Lung (tissue), 11 donors: ENCODE measurements at regions not wholly inside any gene's neighbourhood (a gene's known extent, or its start where the extent isn't known, plus 50 kb on each side); places are given as distances from the start of the nearest gene placed in this dataset.
"Not testable (repeated sequence)": the region's sequence is repeated elsewhere in the genome, so short reads cannot be mapped to it uniquely, and the experiment has no call there.

ENCODE experiments used
- ATAC-seq: fragments of 200-7000 bp; cut with Tn5 transposase; one replicate; pipeline ENCODE4 v1.9.1; 2020; ENCODE audit warnings: moderate number of reproducible peaks; ENCODE audit not compliant: insufficient read depth, low FRiP score
- DNase-seq, 3 donors: peaks; one replicate each; pipeline ENCODE4 v3.0.0-alpha.2; 2013 to 2017
- H3K27ac ChIP-seq, 2 donors: one replicate each; pipeline ENCODE4 v1.5.1; 2013; ENCODE audit warnings: mild to moderate bottlenecking in 2 of 2, moderate library complexity in 2 of 2, control low read depth in 1 of 2, inconsistent platforms in 1 of 2, low read depth in 1 of 2, low read length in 1 of 2
- H3K27me3 ChIP-seq, 3 donors: one replicate each; pipeline ENCODE4 v1.5.1; 2013; ENCODE audit warnings: low read length in 2 of 3; ENCODE audit not compliant: control insufficient read depth in 3 of 3, insufficient read depth in 3 of 3
- H3K36me3 ChIP-seq, 4 donors: one replicate each; pipeline ENCODE4 v1.5.1; 2013; ENCODE audit warnings: low read length in 4 of 4, mild to moderate bottlenecking in 1 of 4, moderate library complexity in 1 of 4; ENCODE audit not compliant: control insufficient read depth in 4 of 4, insufficient read depth in 4 of 4
- H3K4me1 ChIP-seq, 5 donors: one replicate each; pipeline ENCODE4 v1.5.1; 2013; ENCODE audit warnings: low read length in 5 of 5, mild to moderate bottlenecking in 2 of 5, moderate library complexity in 1 of 5; ENCODE audit not compliant: control insufficient read depth in 5 of 5, insufficient read depth in 5 of 5
- H3K4me3 ChIP-seq: one replicate; pipeline ENCODE4 v1.5.1; 2013; ENCODE audit warnings: mild to moderate bottlenecking, control low read depth, moderate library complexity
- H3K9ac ChIP-seq, 2 donors: one replicate each; pipeline ENCODE4 v1.5.1; 2013; ENCODE audit warnings: low read length in 2 of 2, control low read depth in 1 of 2; ENCODE audit not compliant: insufficient read depth in 1 of 2
- H3K9me3 ChIP-seq, 4 donors: one replicate each; pipeline ENCODE4 v1.5.1; 2013; ENCODE audit warnings: low read length in 3 of 4, mild to moderate bottlenecking in 1 of 4, moderate library complexity in 1 of 4; ENCODE audit not compliant: control insufficient read depth in 4 of 4, insufficient read depth in 3 of 4
- CTCF ChIP-seq: IDR thresholded peaks from 2 replicates; pipeline ENCODE4 v1.5.1; 2012; ENCODE audit warnings: mild to moderate bottlenecking; ENCODE audit errors: control extremely low read depth, extremely low read depth
- WGBS, 2 donors: extraction: QIAGEN DNeasy Blood & Tissue Kit; methylation state at CpG; one replicate each; pipeline ENCODE4 v1.1.7; 2013; 5-methylcytosine and 5-hydroxymethylcytosine counted together
- donor health status: control.
- donor health status: control.
- donor health status: Bipolar disorder and iron deficiency.
- donor health status: healthy.
- donor health status: DM: yes; HTN: yes; CAD: no.

- no peaks in the 10 kb centered on the region for H3K36me3 ChIP-seq
- no peak for DNase-seq
- H3K9ac ChIP-seq: no peak overlapping the region
- no peak for TF ChIP-seq CTCF
- H3K27me3 ChIP-seq: no peaks in the 10 kb centered on the region
- H3K4me3 ChIP-seq: no peak overlapping the region
- ATAC-seq: no peak
- peaks cover 0 to 3% (median 0%) of the 10 kb centered on the region in 4 donors for H3K9me3 ChIP-seq
- no peak overlapping the region for H3K27ac ChIP-seq
- WGBS, 2 donors: 87 to 92% methylated on average over 5 of the region's 5 CpGs
- peaks cover 0 to 4% (median 0%) of the 10 kb centered on the region in 5 donors for H3K4me1 ChIP-seq
These were observed 438.9 kb upstream of the WWC1 start for GRCh38 chr5:167852515-167852914.

GRCh38 chr5:167853421-167853820 is 438.0 kb upstream of the WWC1 start:
- Histone ChIP-seq H3K27ac (no peak overlapping the region), H3K27me3 (no peaks in the 10 kb centered on the region), H3K9me3 (peaks cover 0 to 3% (median 0%) of the 10 kb centered on the region in 4 donors), H3K36me3 (no peaks in the 10 kb centered on the region), H3K4me1 (peaks cover 0 to 4% (median 0%) of the 10 kb centered on the region in 5 donors), H3K9ac (no peak overlapping the region), H3K4me3 (no peak overlapping the region)
- no peak for TF ChIP-seq CTCF
- ATAC-seq (no peak), DNase-seq (peak; percentile 12 to 80 (median 70))
- WGBS, 2 donors: 52 to 70% methylated on average over 4 of the region's 4 CpGs

GRCh38 chr5:167855818-167856217 is 435.6 kb upstream of the WWC1 start:
- WGBS, 2 donors: 45 to 74% methylated on average over 3 of the region's 3 CpGs
- Histone ChIP-seq H3K4me1 (peaks cover 0 to 4% (median 0%) of the 10 kb centered on the region in 5 donors), H3K36me3 (no peaks in the 10 kb centered on the region), H3K27ac (no peak overlapping the region), H3K9me3 (no peaks in the 10 kb centered on the region), H3K9ac (no peak overlapping the region), H3K27me3 (no peaks in the 10 kb centered on the region), H3K4me3 (no peak overlapping the region)
- ATAC-seq (no peak), DNase-seq (no peak)
- TF ChIP-seq CTCF: no peak

- peaks cover 0 to 4% (median 0%) of the 10 kb centered on the region in 5 donors for H3K4me1 ChIP-seq
- H3K27me3 ChIP-seq: no peaks in the 10 kb centered on the region
- H3K36me3 ChIP-seq: no peaks in the 10 kb centered on the region
- no peak overlapping the region for H3K27ac ChIP-seq
- H3K4me3 ChIP-seq: no peak overlapping the region
- no peaks in the 10 kb centered on the region for H3K9me3 ChIP-seq
- H3K9ac ChIP-seq: no peak overlapping the region
- 75 to 82% methylated on average over 3 of the region's 3 CpGs for WGBS, 2 donors
- no peak for ATAC-seq
- no peak for DNase-seq
- no peak for TF ChIP-seq CTCF
These were observed 434.1 kb upstream of the WWC1 start for GRCh38 chr5:167857321-167857720.

- not testable (repeated sequence) for DNase-seq, ATAC-seq, H3K4me3 ChIP-seq, H3K27me3 ChIP-seq, H3K36me3 ChIP-seq, H3K9ac ChIP-seq, H3K9me3 ChIP-seq, H3K4me1 ChIP-seq, H3K27ac ChIP-seq
- 94 to 95% methylated on average over 32 to 37 of the region's 50 CpGs for WGBS, 2 donors
These were observed 433.1 kb upstream of the WWC1 start for GRCh38 chr5:167858186-167858855.
